ENCODE measurements at regions not wholly inside any gene's neighbourhood (a gene's known extent, or its start where the extent isn't known, plus 50 kb on each side); places are given as distances from the start of the nearest gene placed in this dataset.

DNA sequence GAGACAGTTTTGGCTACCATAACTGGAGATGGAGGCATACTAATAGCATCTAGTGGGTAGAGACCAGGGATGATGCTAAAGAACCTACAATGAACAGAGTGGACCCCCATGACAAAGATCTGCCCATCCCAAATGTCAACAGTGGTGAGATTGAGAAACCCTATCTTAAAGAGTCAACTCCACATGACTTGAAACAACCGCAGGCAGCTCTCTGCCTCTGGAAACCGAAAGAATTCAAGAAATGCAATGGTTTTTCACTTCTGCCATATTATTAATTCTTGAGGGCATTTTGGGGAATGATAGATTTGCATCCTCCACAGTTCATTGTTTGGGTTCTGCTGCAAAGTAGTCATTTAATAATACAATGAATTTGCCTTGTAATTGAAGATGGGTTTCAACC lies 463.4 kb downstream of the MAFB start:
- TF ChIP-seq, protein P1, sequence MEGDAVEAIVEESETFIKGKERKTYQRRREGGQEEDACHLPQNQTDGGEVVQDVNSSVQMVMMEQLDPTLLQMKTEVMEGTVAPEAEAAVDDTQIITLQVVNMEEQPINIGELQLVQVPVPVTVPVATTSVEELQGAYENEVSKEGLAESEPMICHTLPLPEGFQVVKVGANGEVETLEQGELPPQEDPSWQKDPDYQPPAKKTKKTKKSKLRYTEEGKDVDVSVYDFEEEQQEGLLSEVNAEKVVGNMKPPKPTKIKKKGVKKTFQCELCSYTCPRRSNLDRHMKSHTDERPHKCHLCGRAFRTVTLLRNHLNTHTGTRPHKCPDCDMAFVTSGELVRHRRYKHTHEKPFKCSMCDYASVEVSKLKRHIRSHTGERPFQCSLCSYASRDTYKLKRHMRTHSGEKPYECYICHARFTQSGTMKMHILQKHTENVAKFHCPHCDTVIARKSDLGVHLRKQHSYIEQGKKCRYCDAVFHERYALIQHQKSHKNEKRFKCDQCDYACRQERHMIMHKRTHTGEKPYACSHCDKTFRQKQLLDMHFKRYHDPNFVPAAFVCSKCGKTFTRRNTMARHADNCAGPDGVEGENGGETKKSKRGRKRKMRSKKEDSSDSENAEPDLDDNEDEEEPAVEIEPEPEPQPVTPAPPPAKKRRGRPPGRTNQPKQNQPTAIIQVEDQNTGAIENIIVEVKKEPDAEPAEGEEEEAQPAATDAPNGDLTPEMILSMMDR (IDR thresholded peaks at IDR 0.05; ENCODE audit: low read depth, low read length, missing control alignments), result no peak
- Histone ChIP-seq H3K27ac (no peak overlapping the region), H3K27me3 (replicated peaks) (no peaks in the 10 kb centered on the region), H3K4me3 (ENCODE audit: low read depth, low read length) (no peak overlapping the region), H3K36me3 (replicated peaks) (no peaks in the 10 kb centered on the region)
- in situ Hi-C loops (cut with HindIII; ENCODE audit: low pct_ligation_motif_present, low sequenced_read_pairs), result no loop called here
- DNase-seq, result no peak

DNA sequence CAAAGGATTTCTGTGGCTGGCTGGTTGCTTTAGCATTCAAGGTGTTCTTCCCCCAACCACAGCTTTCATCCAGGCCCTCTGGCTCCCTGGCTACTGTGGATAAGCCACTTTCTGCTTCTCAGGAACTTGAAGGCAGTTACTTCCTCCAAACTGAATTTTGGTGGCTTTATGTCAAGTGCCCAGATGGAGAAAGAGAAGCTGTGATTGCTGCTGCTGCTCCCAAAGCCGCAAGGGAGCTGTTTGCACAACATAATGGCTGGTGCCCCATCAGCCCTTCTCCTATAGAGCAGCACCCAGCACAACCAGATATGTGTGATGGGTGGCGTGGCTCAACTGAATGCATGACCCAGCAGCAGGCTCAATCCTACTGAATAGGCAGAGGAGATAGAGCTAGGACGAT lies 465.2 kb downstream of the MAFB start:
- in situ Hi-C loops (cut with HindIII; ENCODE audit: low pct_ligation_motif_present, low sequenced_read_pairs), result no loop called here
- TF ChIP-seq, protein P1 (IDR thresholded peaks at IDR 0.05; ENCODE audit: low read depth, low read length, missing control alignments), result no peak
- DNase-seq, result no peak
- Histone ChIP-seq H3K4me3 (ENCODE audit: low read depth, low read length) (no peak overlapping the region), H3K27ac (no peak overlapping the region), H3K36me3 (replicated peaks) (no peaks in the 10 kb centered on the region), H3K27me3 (replicated peaks) (no peaks in the 10 kb centered on the region)

DNA sequence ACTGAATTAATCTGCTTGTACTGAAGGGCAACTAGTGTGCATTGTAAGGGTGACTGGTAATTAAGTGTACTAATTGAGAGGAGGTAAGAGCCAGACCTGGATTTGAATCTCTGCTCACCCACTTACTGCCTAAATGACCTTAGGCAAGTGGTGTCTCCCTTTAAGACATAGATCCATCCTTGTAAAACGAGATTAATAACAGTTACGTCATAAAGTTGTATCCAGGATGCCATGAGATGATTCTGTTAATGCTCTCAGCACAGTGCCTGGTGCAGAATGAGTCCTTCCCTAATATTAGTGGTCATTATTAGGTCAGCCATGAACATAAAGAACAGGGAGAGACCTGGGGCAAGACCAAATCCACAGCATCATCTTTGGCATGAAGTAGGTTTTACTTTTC lies 470.1 kb downstream of the MAFB start:
- no peaks in the 10 kb centered on the region for H3K27me3 ChIP-seq (replicated peaks)
- H3K36me3 ChIP-seq (replicated peaks), result no peaks in the 10 kb centered on the region
- TF ChIP-seq, protein P1 (IDR thresholded peaks at IDR 0.05; ENCODE audit: low read depth, low read length, missing control alignments), result no peak
- in situ Hi-C loops (cut with HindIII; ENCODE audit: low pct_ligation_motif_present, low sequenced_read_pairs), result no loop called here
- H3K4me3 ChIP-seq (ENCODE audit: low read depth, low read length), result no peak overlapping the region
- DNase-seq, result no peak
- no peak overlapping the region for H3K27ac ChIP-seq

DNA sequence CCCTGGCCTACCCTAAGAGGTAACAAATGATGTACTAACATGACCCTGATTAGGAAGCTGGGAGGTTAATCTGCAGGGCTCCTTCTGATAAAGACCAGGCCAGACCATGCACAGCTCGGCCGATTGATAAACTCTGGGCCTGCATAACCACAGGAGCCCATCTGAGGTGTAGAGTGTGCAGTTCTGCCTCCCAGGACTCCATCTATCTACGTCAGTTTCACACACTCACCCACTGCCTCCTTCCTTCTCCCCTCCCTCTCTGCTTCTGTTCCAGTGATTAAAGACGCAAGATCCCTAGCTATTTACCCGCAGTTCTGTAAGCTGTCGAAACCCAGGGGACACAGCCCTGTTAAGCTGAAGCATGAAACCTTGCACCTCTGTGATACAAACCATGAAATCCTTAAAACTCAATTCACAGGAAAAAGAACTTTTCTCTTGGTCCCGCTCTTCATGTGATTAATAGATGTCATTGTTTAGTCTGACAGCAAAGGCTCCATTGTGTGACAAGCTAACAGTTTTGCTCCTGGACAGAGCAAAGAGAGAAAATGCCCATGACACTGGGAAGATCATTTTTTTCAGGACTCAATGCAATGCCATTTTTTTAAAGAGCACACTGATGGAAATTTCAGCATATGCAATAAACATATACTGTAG lies 470.6 kb downstream of the MAFB start:
- no peak for DNase-seq
- Histone ChIP-seq H3K27me3 (replicated peaks) (no peaks in the 10 kb centered on the region), H3K27ac (no peak overlapping the region), H3K4me3 (ENCODE audit: low read depth, low read length) (no peak overlapping the region), H3K36me3 (replicated peaks) (no peaks in the 10 kb centered on the region)
- in situ Hi-C loops (cut with HindIII; ENCODE audit: low pct_ligation_motif_present, low sequenced_read_pairs), result no loop called here
- TF ChIP-seq, protein P1 (IDR thresholded peaks at IDR 0.05; ENCODE audit: low read depth, low read length, missing control alignments), result no peak

DNA sequence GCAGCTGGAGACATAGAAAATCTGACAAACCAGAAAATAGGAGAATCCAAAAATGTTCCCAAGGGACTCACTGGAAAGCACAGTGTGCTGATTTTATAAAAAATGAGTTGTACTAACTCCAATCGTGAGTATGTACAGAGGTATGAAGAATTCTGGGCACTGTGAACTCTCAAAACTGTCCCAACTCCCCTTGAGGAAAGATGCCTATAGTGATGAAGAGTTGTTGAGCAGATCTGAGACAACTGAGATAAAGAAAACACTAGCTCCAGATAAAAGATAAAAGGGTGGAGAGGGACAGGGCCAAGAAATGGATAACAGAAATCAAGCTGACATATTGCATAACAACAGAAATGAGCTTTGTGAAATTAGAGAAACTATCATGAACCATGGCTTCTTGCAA lies 481.4 kb downstream of the MAFB start:
- in situ Hi-C loops (cut with HindIII; ENCODE audit: low pct_ligation_motif_present, low sequenced_read_pairs), result no loop called here
- DNase-seq, result no peak

More for the DNA sequence above, 481.4 kb downstream of the MAFB start:
- Histone ChIP-seq H3K4me3 (ENCODE audit: low read depth, low read length) (no peak overlapping the region), H3K27me3 (replicated peaks) (no peaks in the 10 kb centered on the region), H3K36me3 (replicated peaks) (no peaks in the 10 kb centered on the region), H3K27ac (no peak overlapping the region)
- TF ChIP-seq, protein P1 (IDR thresholded peaks at IDR 0.05; ENCODE audit: low read depth, low read length, missing control alignments), result no peak
